ENCODE measurements at regions not wholly inside any gene's neighbourhood (a gene's known extent, or its start where the extent isn't known, plus 50 kb on each side); places are given as distances from the start of the nearest gene placed in this dataset.

GRCh38 chr13:105465251-105465650 is 1070.2 kb downstream of the EFNB2 start:
- no peak overlapping the region for H3K9ac ChIP-seq (ENCODE audit: low read length)
- no peak overlapping the region for H3K27ac ChIP-seq (ENCODE audit: low read depth, low read length)
- DNase-seq (ENCODE audit: low read depth, low spot score) (no peak), ATAC-seq (no peak)
- TF ChIP-seq EZH2 (IDR thresholded peaks at IDR 0.05) (no peak), SRF (IDR thresholded peaks at IDR 0.05; ENCODE audit: low read depth) (no peak), CEBPB (IDR thresholded peaks at IDR 0.05; ENCODE audit: low read depth) (no peak), TCF7L2 (IDR thresholded peaks at IDR 0.05; ENCODE audit: borderline replicate concordance, extremely low read depth, insufficient read depth, insufficient read length) (no peak), YY1 (IDR thresholded peaks at IDR 0.05; ENCODE audit: extremely low read depth, insufficient replicate concordance, low read depth, low read length) (no peak), SP1 (IDR thresholded peaks at IDR 0.05; ENCODE audit: low read depth) (no peak)
- H3K4me3 ChIP-seq (replicated peaks in 1 of 2; ENCODE audit: low read depth in 1 of 2, low read length in 2 of 2), result no peak overlapping the region
- no peaks in the 10 kb centered on the region for H3K36me3 ChIP-seq (ENCODE audit: control insufficient read depth in 1 of 2, insufficient read depth in 2 of 2, low read length in 2 of 2)
- intact Hi-C loops (cut with micrococcal nuclease), result no loop called here
- H2AFZ ChIP-seq (ENCODE audit: low read depth, low read length, poor library complexity, severe bottlenecking), result no peak overlapping the region
- RAD21 ChIA-PET (ENCODE audit: low non-redundant PET in 1 of 2, low total read pairs in 2 of 2, uncharacterized antibody in 2 of 2, unreplicated experiment in 2 of 2), result no interaction called here
- CTCF ChIA-PET, result no interaction called here
- H3K79me2 ChIP-seq (ENCODE audit: insufficient read depth, low read length), result no peaks in the 10 kb centered on the region
- H3K4me2 ChIP-seq (ENCODE audit: low read length), result no peak overlapping the region
- no peaks in the 10 kb centered on the region for H3K9me2 ChIP-seq (ENCODE audit: insufficient read depth)
- H4K20me1 ChIP-seq (ENCODE audit: insufficient read depth), result no peaks in the 10 kb centered on the region
- H3K9me3 ChIP-seq (ENCODE audit: control insufficient read depth in 1 of 2, insufficient read depth in 1 of 2, low read depth in 1 of 2, low read length in 2 of 2), result no peaks in the 10 kb centered on the region
- H3K4me1 ChIP-seq (ENCODE audit: control insufficient read depth in 1 of 2, insufficient read depth in 2 of 2, low read length in 2 of 2), result no peaks in the 10 kb centered on the region
- POLR2A ChIA-PET, result no interaction called here
- no peaks in the 10 kb centered on the region for H3K27me3 ChIP-seq (ENCODE audit: insufficient read depth, low read length)
- no TSS peak for BruUV-seq (replicated peaks)

DNA sequence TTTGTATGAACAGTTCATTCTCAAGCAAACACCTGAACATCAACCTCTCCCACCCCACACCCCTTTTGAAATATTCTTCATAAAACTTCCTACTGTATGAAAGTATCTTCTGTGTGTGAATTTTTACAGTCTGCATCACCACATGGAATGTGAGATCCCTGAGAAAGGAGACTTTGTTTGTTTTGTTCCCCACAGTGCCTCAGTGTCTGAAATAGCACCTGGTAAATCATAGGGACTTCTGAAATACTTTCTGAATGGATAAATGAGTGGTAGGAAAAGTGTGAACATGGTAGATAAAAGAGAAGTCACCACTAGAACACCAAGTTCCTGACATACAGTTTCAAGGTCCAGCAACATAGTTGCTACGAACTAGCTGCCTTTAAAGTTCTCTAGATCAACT is 1071.2 kb downstream of the EFNB2 start:
- Histone ChIP-seq H3K36me3 (ENCODE audit: control insufficient read depth in 1 of 2, insufficient read depth in 2 of 2, low read length in 2 of 2) (no peaks in the 10 kb centered on the region), H2AFZ (ENCODE audit: low read depth, low read length, poor library complexity, severe bottlenecking) (peak overlapping the region; percentile 60), H3K79me2 (ENCODE audit: insufficient read depth, low read length) (no peaks in the 10 kb centered on the region), H3K9me3 (ENCODE audit: control insufficient read depth in 1 of 2, insufficient read depth in 1 of 2, low read depth in 1 of 2, low read length in 2 of 2) (no peaks in the 10 kb centered on the region), H3K27me3 (ENCODE audit: insufficient read depth, low read length) (no peaks in the 10 kb centered on the region), H3K4me3 (replicated peaks in 1 of 2; ENCODE audit: low read depth in 1 of 2, low read length in 2 of 2) (no peak overlapping the region), H3K4me2 (ENCODE audit: low read length) (no peak overlapping the region), H3K9me2 (ENCODE audit: insufficient read depth) (no peaks in the 10 kb centered on the region), H3K9ac (ENCODE audit: low read length) (no peak overlapping the region), H3K27ac (ENCODE audit: low read depth, low read length) (no peak overlapping the region), H3K4me1 (ENCODE audit: control insufficient read depth in 1 of 2, insufficient read depth in 2 of 2, low read length in 2 of 2) (no peaks in the 10 kb centered on the region), H4K20me1 (ENCODE audit: insufficient read depth) (no peaks in the 10 kb centered on the region)
- ATAC-seq, result no peak
- POLR2A ChIA-PET, result no interaction called here
- intact Hi-C loops (cut with micrococcal nuclease), result no loop called here
- CTCF ChIA-PET, result no interaction called here
- no peak for TF ChIP-seq YY1 (IDR thresholded peaks at IDR 0.05; ENCODE audit: extremely low read depth, insufficient replicate concordance, low read depth, low read length)
- no peak for TF ChIP-seq SIN3A (IDR thresholded peaks at IDR 0.05; ENCODE audit: low read depth)
- RAD21 ChIA-PET (ENCODE audit: low non-redundant PET in 1 of 2, low total read pairs in 2 of 2, uncharacterized antibody in 2 of 2, unreplicated experiment in 2 of 2), result no interaction called here
- BruUV-seq (replicated peaks), result no TSS peak
- DNase-seq (ENCODE audit: low read depth, low spot score), result no peak

Data from HCT116 (cell line).